ENCODE measurements at regions not wholly inside any gene's neighbourhood (a gene's known extent, or its start where the extent isn't known, plus 50 kb on each side); places are given as distances from the start of the nearest gene placed in this dataset.

GRCh38 chr10:70939441-70940003 lies 51.2 kb upstream of the PCBD1 start:
- H3K27me3 ChIP-seq (ENCODE audit: control insufficient read depth in 2 of 2, insufficient read depth in 2 of 2, low read length in 2 of 2) = peaks cover 29 to 85% of the 10 kb centered on the region in 2 experiments
- no TSS peak for BruUV-seq (replicated peaks)
- TF ChIP-seq THRB (CRISPR knock-in tag; conservative IDR thresholded peaks at IDR 0.05) (no peak), TBP (optimal IDR thresholded peaks at IDR 0.05; ENCODE audit: low read depth, low read length) (no peak), CBFA2T2 (conservative IDR thresholded peaks at IDR 0.05) (no peak), SETDB1 (IDR thresholded peaks at IDR 0.05; ENCODE audit: low read length) (no peak), FOXO4 (CRISPR knock-in tag; IDR thresholded peaks at IDR 0.05) (no peak), E4F1 (CRISPR knock-in tag; IDR thresholded peaks at IDR 0.05; ENCODE audit: borderline replicate concordance) (no peak), SMARCC2 (IDR thresholded peaks at IDR 0.05; ENCODE audit: low read depth) (no peak), UBTF (IDR thresholded peaks at IDR 0.05; ENCODE audit: borderline replicate concordance in 1 of 2, low read depth in 2 of 2, low read length in 2 of 2) (no peak), ZNF24 (IDR thresholded peaks at IDR 0.05) (no peak), ARID4B (CRISPR knock-in tag; IDR thresholded peaks at IDR 0.05) (no peak)

More at GRCh38 chr10:70939441-70940003, 51.2 kb upstream of the PCBD1 start:
- ChIA-PET POLR2A (interaction anchor here (0.6 to 1.4 kb wide), 3 partner anchors 11 to 367 kb away, joined by 3 to 4 read pairs (median 4); no protein-coding TSS in a partner anchor), CTCF (ENCODE audit: low intra/inter-chr PET ratio) (no interaction called here)
- no peak for DNase-seq (ENCODE audit: extremely low read depth in 1 of 4, low spot score in 3 of 4)
- Histone ChIP-seq H3K79me2 (ENCODE audit: control insufficient read depth, insufficient read depth, low read length) (no peaks in the 10 kb centered on the region), H4K20me1 (replicated peaks; ENCODE audit: control insufficient read depth, insufficient read depth, low read length) (peaks cover 32% of the 10 kb centered on the region), H3K4me3 (no peak overlapping the region), H3K4me2 (ENCODE audit: insufficient read depth, low read length) (no peak overlapping the region), H3K9me1 (ENCODE audit: control insufficient read depth, insufficient read depth, low read length) (peaks cover 3% of the 10 kb centered on the region), H3K27ac (ENCODE audit: extremely low read depth, low read depth, low read length) (no peak overlapping the region), H3K9ac (ENCODE audit: insufficient read depth in 1 of 2, low read depth in 2 of 2, low read length in 2 of 2) (no peak overlapping the region), H2AFZ (ENCODE audit: low read depth, low read length) (no peak overlapping the region), H3K4me1 (replicated peaks in 1 of 2; ENCODE audit: control insufficient read depth in 2 of 2, insufficient read depth in 2 of 2, low read length in 2 of 2) (no peaks in the 10 kb centered on the region), H3K9me3 (replicated peaks; ENCODE audit: control insufficient read depth, insufficient read depth, low read depth, low read length) (no peaks in the 10 kb centered on the region), H3K36me3 (ENCODE audit: control insufficient read depth, insufficient read depth, low read length) (no peaks in the 10 kb centered on the region)
- no peak for ATAC-seq
- FAIRE-seq = no peak
- in situ Hi-C loops (cut with MboI) (no loop called here), intact Hi-C loops (cut with micrococcal nuclease) (no loop called here)
- 0% methylated on average over 1 of the region's 1 CpG for WGBS (ENCODE audit: insufficient coverage, low coverage, missing lambda C conversion rate)

Measured in K562 (cell line).